SK-N-MC (cell line): ENCODE measurements at regions not wholly inside any gene's neighbourhood (a gene's known extent, or its start where the extent isn't known, plus 50 kb on each side); places are given as distances from the start of the nearest gene placed in this dataset.

Experiments
- EZH2 ChIP-seq: fragments of 200-600 bp; sonication (generic); IDR thresholded peaks from one replicate; pipeline ENCODE4 v1.6.1; 2017; ENCODE audit warnings: antibody characterized with exemption
- FOXP2 ChIP-seq: optimal IDR thresholded peaks from 2 replicates; pipeline ENCODE3; 2011; ENCODE audit warnings: mild to moderate bottlenecking, moderate library complexity; ENCODE audit not compliant: insufficient read depth; ENCODE audit errors: extremely low read length, control extremely low read depth

DNA sequence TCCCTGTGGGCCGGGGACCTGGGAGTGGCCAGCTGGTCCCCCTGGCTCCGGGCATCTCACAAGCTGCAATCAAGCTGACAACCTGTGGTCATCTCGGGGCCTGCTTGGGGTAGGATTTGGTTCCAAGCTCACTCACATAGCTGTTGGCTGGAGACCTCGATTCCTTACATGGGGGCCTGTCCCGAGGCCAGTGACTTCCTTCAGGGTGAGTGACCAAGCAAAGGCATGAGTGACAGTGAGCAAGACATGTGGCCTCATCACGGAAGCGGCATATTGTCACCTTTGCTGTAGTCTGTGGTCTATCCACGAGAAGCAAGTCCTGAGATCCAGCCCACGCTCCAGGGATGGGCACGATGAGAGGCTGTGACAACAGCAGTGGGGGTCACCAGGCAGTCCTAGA lies 131.4 kb upstream of the ID2 start:
- no peak for TF ChIP-seq EZH2
- TF ChIP-seq FOXP2: no peak
